ENCODE measurements at regions not wholly inside any gene's neighbourhood (a gene's known extent, or its start where the extent isn't known, plus 50 kb on each side); places are given as distances from the start of the nearest gene placed in this dataset.

GRCh38 chr15:70159713-70160009 lies 61.9 kb upstream of the TLE3 start:
- CTCF ChIA-PET, result no interaction called here

GRCh38 chr15:70159001-70159712 lies 61.4 kb upstream of the TLE3 start:
- Histone ChIP-seq H2AFZ (ENCODE audit: control insufficient read depth, low read depth, low read length) (no peak overlapping the region), H3K79me2 (ENCODE audit: control insufficient read depth, insufficient read depth, low read length) (no peaks in the 10 kb centered on the region), H4K20me1 (ENCODE audit: control insufficient read depth, insufficient read depth) (no peaks in the 10 kb centered on the region), H3K4me2 (ENCODE audit: control insufficient read depth, insufficient read depth) (no peak overlapping the region), H3K4me3 (no peak overlapping the region), H3K9ac (ENCODE audit: control insufficient read depth, insufficient read depth, low read length) (no peak overlapping the region), H3K27me3 (replicated peaks in 1 of 2; ENCODE audit: control insufficient read depth in 2 of 2, insufficient read depth in 2 of 2, low read length in 1 of 2) (peaks cover 2 to 7% of the 10 kb centered on the region in 2 experiments; a peak in 3 of 4 replicates), H3K27ac (ENCODE audit: control insufficient read depth, insufficient read depth) (no peak overlapping the region), H3K36me3 (ENCODE audit: control insufficient read depth in 2 of 2, insufficient read depth in 2 of 2, low read length in 1 of 2) (no peaks in the 10 kb centered on the region), H3K4me1 (ENCODE audit: control insufficient read depth, insufficient read depth, low read length) (no peaks in the 10 kb centered on the region), H3K9me3 (replicated peaks; ENCODE audit: control insufficient read depth, insufficient read depth, low read length) (peaks cover under 1% of the 10 kb centered on the region; the same call in 1 of the 3 replicates)
- TF ChIP-seq BCL11A (IDR thresholded peaks at IDR 0.05; ENCODE audit: low read depth, low read length) (no peak), SPI1 (IDR thresholded peaks at IDR 0.05; ENCODE audit: borderline replicate concordance, insufficient read depth, low read depth, low read length) (peak; percentile 47; the same call in 1 of the 2 replicates)
- SMC1A ChIA-PET (ENCODE audit: uncharacterized antibody, unreplicated experiment), result interaction anchor here (1.2 kb wide), 1 partner anchor 18 kb away, joined by 4 read pairs; no protein-coding TSS in a partner anchor
- 27% methylated on average over 9 of the region's 9 CpGs for WGBS (ENCODE audit: insufficient coverage, insufficient replicate concordance, low lambda C conversion rate, missing lambda C conversion rate)
- DNase-seq (ENCODE audit: low read depth, low spot score) (no peak), FAIRE-seq (no peak), ATAC-seq (no peak)
- RAD21 ChIA-PET (ENCODE audit: unreplicated experiment), result interaction anchor here (0.6 kb wide), 1 partner anchor 34 kb away, joined by 4 read pairs; no protein-coding TSS in a partner anchor
- POLR2A ChIA-PET, result interaction anchor here (0.6 to 1.5 kb wide), 2 partner anchors 15 to 1784 kb away, joined by 3 read pairs; no protein-coding TSS in a partner anchor
- BruUV-seq (replicated peaks), result no TSS peak
- CTCF ChIA-PET, result no interaction called here
- intact Hi-C loops (cut with micrococcal nuclease; ENCODE audit: unreplicated experiment), result no loop called here
- in situ Hi-C loops (cut with MboI), result no loop called here

More at GRCh38 chr15:70159713-70160009, 61.9 kb upstream of the TLE3 start:
- intact Hi-C loops (cut with micrococcal nuclease; ENCODE audit: unreplicated experiment) (no loop called here), in situ Hi-C loops (cut with MboI) (no loop called here)
- peaks cover 2% of the 10 kb centered on the region; the same call in 1 of the 3 replicates for H3K9me3 ChIP-seq (replicated peaks; ENCODE audit: control insufficient read depth, insufficient read depth, low read length)
- H4K20me1 ChIP-seq (ENCODE audit: control insufficient read depth, insufficient read depth), result no peaks in the 10 kb centered on the region
- ATAC-seq (no peak), FAIRE-seq (no peak), DNase-seq (ENCODE audit: low read depth, low spot score) (no peak)
- WGBS (ENCODE audit: insufficient coverage, insufficient replicate concordance, low lambda C conversion rate, missing lambda C conversion rate), result 6% methylated on average over 2 of the region's 2 CpGs
- peaks cover 2 to 7% of the 10 kb centered on the region in 2 experiments; a peak in 3 of 4 replicates for H3K27me3 ChIP-seq (replicated peaks in 1 of 2; ENCODE audit: control insufficient read depth in 2 of 2, insufficient read depth in 2 of 2, low read length in 1 of 2)
- SMC1A ChIA-PET (ENCODE audit: uncharacterized antibody, unreplicated experiment), result interaction anchor here (1.2 kb wide), 1 partner anchor 19 kb away, joined by 4 read pairs; no protein-coding TSS in a partner anchor
- RAD21 ChIA-PET (ENCODE audit: unreplicated experiment), result interaction anchor here (0.6 kb wide), 1 partner anchor 34 kb away, joined by 4 read pairs; no protein-coding TSS in a partner anchor
- no peak overlapping the region for H3K4me3 ChIP-seq
- H3K4me1 ChIP-seq (ENCODE audit: control insufficient read depth, insufficient read depth, low read length), result no peaks in the 10 kb centered on the region
- H3K27ac ChIP-seq (ENCODE audit: control insufficient read depth, insufficient read depth), result no peak overlapping the region
- H2AFZ ChIP-seq (ENCODE audit: control insufficient read depth, low read depth, low read length), result no peak overlapping the region
- no peak overlapping the region for H3K9ac ChIP-seq (ENCODE audit: control insufficient read depth, insufficient read depth, low read length)
- POLR2A ChIA-PET, result interaction anchor here (1.5 kb wide), 1 partner anchor 15 kb away, joined by 3 read pairs; no protein-coding TSS in a partner anchor
- no peaks in the 10 kb centered on the region for H3K36me3 ChIP-seq (ENCODE audit: control insufficient read depth in 2 of 2, insufficient read depth in 2 of 2, low read length in 1 of 2)
- no peak overlapping the region for H3K4me2 ChIP-seq (ENCODE audit: control insufficient read depth, insufficient read depth)
- TF ChIP-seq HDGF (IDR thresholded peaks at IDR 0.05) (no peak), NFYA (IDR thresholded peaks at IDR 0.05; ENCODE audit: borderline replicate concordance, low read depth, low read length) (no peak)
- no TSS peak for BruUV-seq (replicated peaks)
- no peaks in the 10 kb centered on the region for H3K79me2 ChIP-seq (ENCODE audit: control insufficient read depth, insufficient read depth, low read length)
